H1 (cell line): ENCODE measurements at regions not wholly inside any gene's neighbourhood (a gene's known extent, or its start where the extent isn't known, plus 50 kb on each side); places are given as distances from the start of the nearest gene placed in this dataset.

Source experiments
- CTCF ChIA-PET: fragments of 300-600 bp; sonication (Branson Sonifier 250); formaldehyde crosslinking; loops from one replicate; lab custom pipeline; 2021; ENCODE audit not compliant: partially characterized antibody; lab: Charles Lee
- POLR2A ChIA-PET: fragments of 300-600 bp; sonication (Branson Sonifier 250); formaldehyde crosslinking; loops from one replicate; lab custom pipeline; 2021; ENCODE audit warnings: inconsistent platforms; ENCODE audit not compliant: partially characterized antibody; lab: Charles Lee
- DNase-seq, 2 experiments: peaks; one replicate each; pipeline versions ENCODE4 v3.0.0 to v3.0.0-alpha.2; 2010 to 2022; ENCODE audit warnings: low spot score in 2 of 2, low read depth in 1 of 2, mixed read lengths in 1 of 2
- FAIRE-seq: peaks from 2 replicates; lab custom pipeline; 2011; peaks lifted over from hg19 to GRCh38; lab: Jason Lieb, UNC
- H2AFZ ChIP-seq: 2 replicates; pipeline ENCODE4 v1.8.1; 2012; ENCODE audit warnings: low read length, inconsistent platforms
- H2AK5ac ChIP-seq: 2 replicates; pipeline ENCODE4 v1.6.1; 2013; ENCODE audit warnings: low read depth, low read length
- H2BK120ac ChIP-seq: replicated peaks from 2 replicates; pipeline ENCODE3; 2013; ENCODE audit warnings: low read depth, low read length, inconsistent platforms
- H2BK12ac ChIP-seq: 2 replicates; pipeline ENCODE4 v1.6.1; 2013; ENCODE audit warnings: low read depth, low read length
- H2BK15ac ChIP-seq: 2 replicates; pipeline ENCODE4 v1.6.1; 2013; ENCODE audit warnings: low read length
- H2BK20ac ChIP-seq: 2 replicates; pipeline ENCODE4 v1.6.1; 2013; ENCODE audit warnings: low read length
- H2BK5ac ChIP-seq: 2 replicates; pipeline ENCODE4 v1.6.1; 2013; ENCODE audit warnings: low read depth, low read length
- H3K14ac ChIP-seq: 2 replicates; pipeline ENCODE4 v1.6.1; 2013; ENCODE audit warnings: inconsistent platforms; ENCODE audit not compliant: insufficient read length
- H3K18ac ChIP-seq: 2 replicates; pipeline ENCODE4 v1.6.1; 2013; ENCODE audit warnings: low read length; ENCODE audit errors: extremely low read depth
- H3K23ac ChIP-seq: 2 replicates; pipeline ENCODE4 v1.6.1; 2013; ENCODE audit warnings: inconsistent platforms; ENCODE audit not compliant: insufficient read length
- H3K23me2 ChIP-seq: 2 replicates; pipeline ENCODE4 v1.6.1; 2013; ENCODE audit warnings: low read depth, low read length
- H3K27ac ChIP-seq: 2 replicates; pipeline ENCODE4 v1.6.1; 2011; ENCODE audit warnings: low read depth, low read length, inconsistent platforms
- H3K27me3 ChIP-seq, 4 experiments: replicated peaks in 1 of 4; 1 replicate in 1 of 4; 2 replicates in 3 of 4; pipeline versions ENCODE4 v1.6.1 to v1.8.1; 2011 to 2013; ENCODE audit warnings: low read length in 3 of 4, mild to moderate bottlenecking in 3 of 4, inconsistent platforms in 2 of 4, mixed read lengths in 2 of 4, moderate library complexity in 1 of 4; ENCODE audit not compliant: control insufficient read depth in 3 of 4, insufficient read depth in 3 of 4; ENCODE audit errors: extremely low read depth in 1 of 4
- H3K36me3 ChIP-seq, 4 experiments: 2 replicates each; pipeline versions ENCODE4 v1.6.1 to v1.8.1; 2011 to 2013; ENCODE audit warnings: mild to moderate bottlenecking in 4 of 4, low read length in 3 of 4, moderate library complexity in 2 of 4, control low read depth in 1 of 4, inconsistent platforms in 1 of 4; ENCODE audit not compliant: insufficient read depth in 4 of 4, control insufficient read depth in 2 of 4
- H3K4ac ChIP-seq: replicated peaks from 2 replicates; pipeline ENCODE3; 2013; ENCODE audit warnings: low read length, low read depth, mixed read lengths, inconsistent platforms; ENCODE audit not compliant: insufficient read length
- H3K4me1 ChIP-seq, 4 experiments: replicated peaks in 1 of 4; 1 replicate in 1 of 4; 2 replicates in 3 of 4; pipeline versions ENCODE4 v1.6.1 to v1.8.1; 2011 to 2013; ENCODE audit warnings: low read length in 3 of 4, inconsistent platforms in 2 of 4, mixed read lengths in 1 of 4; ENCODE audit not compliant: insufficient read depth in 4 of 4, control insufficient read depth in 3 of 4
- H3K4me2 ChIP-seq, 2 experiments: 2 replicates each; pipeline versions ENCODE4 v1.6.1 to v1.8.1; 2011 to 2013; ENCODE audit warnings: low read depth in 2 of 2, low read length in 2 of 2, control low read depth in 1 of 2, inconsistent platforms in 1 of 2, mild to moderate bottlenecking in 1 of 2; ENCODE audit not compliant: insufficient read depth in 1 of 2
- H3K4me3 ChIP-seq, 4 experiments: fragments of 200-600, 300-600 bp in 1 of 4; sonication (generic), shearing (Covaris generic), sonication (Bioruptor Twin) in 1 of 4; 2 replicates each; pipeline versions ENCODE4 v1.5.1 to v1.8.1; 2011 to 2016; ENCODE audit warnings: low read length in 4 of 4, low read depth in 3 of 4, control low read depth in 2 of 4, inconsistent platforms in 2 of 4, mild to moderate bottlenecking in 2 of 4, mixed read lengths in 1 of 4, moderate library complexity in 1 of 4; ENCODE audit not compliant: insufficient read depth in 2 of 4; ENCODE audit errors: extremely low read depth in 1 of 4
- H3K56ac ChIP-seq: replicated peaks from 2 replicates; pipeline ENCODE3; 2013; ENCODE audit warnings: low read depth, mild to moderate bottlenecking, mixed read lengths, low read length, inconsistent platforms; ENCODE audit not compliant: insufficient read length
- H3K79me1 ChIP-seq: 2 replicates; pipeline ENCODE4 v1.6.1; 2013; ENCODE audit warnings: low read depth, low read length, control low read depth
- H3K79me2 ChIP-seq, 2 experiments: 2 replicates each; pipeline versions ENCODE4 v1.6.1 to v1.8.1; 2012 to 2013; ENCODE audit warnings: low read length in 2 of 2, mild to moderate bottlenecking in 2 of 2, inconsistent platforms in 1 of 2; ENCODE audit not compliant: insufficient read depth in 2 of 2, control insufficient read depth in 1 of 2
- H3K9ac ChIP-seq, 4 experiments: replicated peaks in 1 of 4; 1 replicate in 1 of 4; 2 replicates in 3 of 4; pipeline versions ENCODE4 v1.6.1 to v1.8.1; 2011 to 2013; ENCODE audit warnings: low read depth in 3 of 4, low read length in 3 of 4, control low read depth in 2 of 4, mild to moderate bottlenecking in 2 of 4, moderate library complexity in 2 of 4, inconsistent platforms in 1 of 4; ENCODE audit errors: extremely low read depth in 1 of 4
- H3K9me3 ChIP-seq, 2 experiments: 2 replicates each; pipeline versions ENCODE4 v1.6.1 to v1.8.1; 2012 to 2013; ENCODE audit warnings: mild to moderate bottlenecking in 2 of 2, moderate library complexity in 2 of 2, control low read depth in 1 of 2, inconsistent platforms in 1 of 2, low read depth in 1 of 2, low read length in 1 of 2, mixed read lengths in 1 of 2; ENCODE audit not compliant: insufficient read depth in 2 of 2
- H4K20me1 ChIP-seq, 2 experiments: replicated peaks in 1 of 2; 2 replicates each; pipeline versions ENCODE3 to v1.8.1; 2011 to 2013; ENCODE audit warnings: inconsistent platforms in 2 of 2, low read length in 2 of 2, mild to moderate bottlenecking in 1 of 2; ENCODE audit not compliant: insufficient read depth in 2 of 2, control insufficient read depth in 1 of 2
- H4K5ac ChIP-seq: 2 replicates; pipeline ENCODE4 v1.6.1; 2013; ENCODE audit warnings: low read length, low read depth, mixed read lengths, inconsistent platforms; ENCODE audit not compliant: insufficient read length
- H4K8ac ChIP-seq: 2 replicates; pipeline ENCODE4 v1.8.0; 2013; ENCODE audit warnings: mild to moderate bottlenecking, moderate library complexity, low read length, inconsistent platforms; ENCODE audit not compliant: insufficient read depth; ENCODE audit errors: extremely low read depth
- H4K91ac ChIP-seq: replicated peaks from 2 replicates; pipeline ENCODE3; 2013; ENCODE audit warnings: low read length, mixed read lengths, inconsistent platforms; ENCODE audit not compliant: insufficient read length
- BACH1 ChIP-seq: IDR thresholded peaks from 2 replicates; pipeline ENCODE4 v1.6.1; 2012; ENCODE audit warnings: low read length, improper control_type of control experiment
- POLR2A ChIP-seq, 2 experiments: IDR thresholded peaks; 1 replicate in 1 of 2; 2 replicates in 1 of 2; pipeline ENCODE4 v1.6.1; 2011; ENCODE audit warnings: low read depth in 2 of 2, low read length in 2 of 2, mild to moderate bottlenecking in 2 of 2; ENCODE audit errors: control extremely low read depth in 1 of 2
- RXRA ChIP-seq: IDR thresholded peaks from 2 replicates; pipeline ENCODE4 v1.6.1; 2011; ENCODE audit warnings: low read depth, mild to moderate bottlenecking, low read length, moderate library complexity; ENCODE audit not compliant: insufficient read depth
- SUZ12 ChIP-seq: fragments of 200-600 bp; sonication (generic); IDR thresholded peaks from 2 replicates; pipeline ENCODE4 v1.6.1; 2012; ENCODE audit warnings: mild to moderate bottlenecking, inconsistent platforms, low read length, moderate library complexity, mixed read lengths
- WGBS, 2 experiments: shearing (Covaris generic) in 1 of 2; methylation state at CpG; one replicate each; pipeline versions ENCODE4 v1.1.6 to v1.1.7; 2013 to 2015; ENCODE audit warnings: low lambda C conversion rate in 2 of 2, mixed read lengths in 2 of 2, inconsistent platforms in 1 of 2, low coverage in 1 of 2, missing lambda C conversion rate in 1 of 2; ENCODE audit not compliant: insufficient replicate concordance in 2 of 2, insufficient coverage in 1 of 2, insufficient read length in 1 of 2; ENCODE audit errors: extremely low coverage in 1 of 2, missing lambda C conversion rate in 1 of 2; 5-methylcytosine and 5-hydroxymethylcytosine counted together

- FAIRE-seq: no peak
- H4K20me1 ChIP-seq: no peaks in the 10 kb centered on the region
- H3K4me2 ChIP-seq: no peak overlapping the region
- H4K91ac ChIP-seq: no peak overlapping the region
- H3K9ac ChIP-seq: no peak overlapping the region
- H2BK5ac ChIP-seq: no peak overlapping the region
- no peak overlapping the region for H3K23ac ChIP-seq
- H3K9me3 ChIP-seq: no peaks in the 10 kb centered on the region
- H3K18ac ChIP-seq: no peak overlapping the region
- ChIA-PET POLR2A (no interaction called here), CTCF (no interaction called here)
- H2BK120ac ChIP-seq: no peak overlapping the region
- no peak overlapping the region for H3K27ac ChIP-seq
- H3K4me3 ChIP-seq: no peak overlapping the region
- H3K56ac ChIP-seq: no peak overlapping the region
- no peak overlapping the region for H3K4ac ChIP-seq
- H2BK12ac ChIP-seq: no peak overlapping the region
- no peaks in the 10 kb centered on the region; the same call in 1 of the 2 replicates for H3K23me2 ChIP-seq
- H2BK20ac ChIP-seq: no peak overlapping the region
- TF ChIP-seq SUZ12 (no peak), POLR2A (IDR thresholded peaks at IDR 0.05; ENCODE audit: control extremely low read depth in 1 of 2, low read depth in 2 of 2, low read length in 2 of 2) (no peak), BACH1 (no peak), RXRA (no peak)
- no peaks in the 10 kb centered on the region for H3K27me3 ChIP-seq
- H2BK15ac ChIP-seq: no peak overlapping the region
- H3K79me2 ChIP-seq: no peaks in the 10 kb centered on the region
- no peaks in the 10 kb centered on the region for H3K79me1 ChIP-seq
- H2AK5ac ChIP-seq: no peak overlapping the region
- 94% methylated on average over 4 of the region's 4 CpGs; no CpG with 5 or more reads in 1 of the 2 experiments for WGBS, 2 experiments
- H3K36me3 ChIP-seq: no peaks in the 10 kb centered on the region
- H3K4me1 ChIP-seq: no peaks in the 10 kb centered on the region
- H4K8ac ChIP-seq: no peak overlapping the region
- no peak overlapping the region for H4K5ac ChIP-seq
- DNase-seq: no peak
- H3K14ac ChIP-seq: no peak overlapping the region
- H2AFZ ChIP-seq: no peak overlapping the region
Observed at GRCh38 chr5:67377631-67378030, 181.0 kb upstream of the CD180 start.
